ENCODE measurements at regions not wholly inside any gene's neighbourhood (a gene's known extent, or its start where the extent isn't known, plus 50 kb on each side); places are given as distances from the start of the nearest gene placed in this dataset.

GRCh38 chr18:57943723-57944122 is 100.3 kb upstream of the NEDD4L start:
- H3K4me2 ChIP-seq, result no peak overlapping the region
- DNase-seq (ENCODE audit: low spot score), result no peak
- ATAC-seq, result no peak

More at GRCh38 chr18:57943723-57944122, 100.3 kb upstream of the NEDD4L start:
- Histone ChIP-seq H3K4me1 (ENCODE audit: insufficient read depth) (peaks cover 8% of the 10 kb centered on the region; the same call in 1 of the 2 replicates), H3K36me3 (ENCODE audit: insufficient read depth) (no peaks in the 10 kb centered on the region), H4K20me1 (replicated peaks; ENCODE audit: insufficient read depth) (no peaks in the 10 kb centered on the region), H3K79me2 (replicated peaks; ENCODE audit: insufficient read depth) (no peaks in the 10 kb centered on the region), H2AFZ (no peak overlapping the region), H3K4me3 (no peak overlapping the region), H3F3A (replicated peaks; ENCODE audit: low read depth) (no peaks in the 10 kb centered on the region), H3K27ac (ENCODE audit: low read depth) (no peak overlapping the region), H3K9me2 (ENCODE audit: insufficient read depth) (no peaks in the 10 kb centered on the region), H3K27me3 (ENCODE audit: insufficient read depth) (no peaks in the 10 kb centered on the region)
- no peak overlapping the region for H3K27ac Mint-ChIP-seq
- H3K4me3 Mint-ChIP-seq, result no peak overlapping the region
- TF ChIP-seq ZNF331 (CRISPR knock-in tag; IDR thresholded peaks at IDR 0.05; ENCODE audit: low read depth) (no peak), REST (IDR thresholded peaks at IDR 0.05; ENCODE audit: unreplicated experiment) (no peak), POLR2AphosphoS5 (IDR thresholded peaks at IDR 0.05; ENCODE audit: low read depth) (no peak), STAT1 (IDR thresholded peaks at IDR 0.05; ENCODE audit: unreplicated experiment) (no peak), CREB1 (CRISPR knock-in tag; IDR thresholded peaks at IDR 0.05; ENCODE audit: low read depth) (no peak), EZH2phosphoT487 (IDR thresholded peaks at IDR 0.05; ENCODE audit: unreplicated experiment) (no peak), CTCF (conservative IDR thresholded peaks at IDR 0.05; ENCODE audit: low read depth in 2 of 2) (no peak), ZNF114 (CRISPR knock-in tag; IDR thresholded peaks at IDR 0.05) (no peak), ZNF462 (CRISPR knock-in tag; IDR thresholded peaks at IDR 0.05) (no peak), EZH2 (IDR thresholded peaks at IDR 0.05; ENCODE audit: low read depth, unreplicated experiment) (no peak), NANOG (IDR thresholded peaks at IDR 0.05; ENCODE audit: borderline replicate concordance) (no peak), ETS1 (IDR thresholded peaks at IDR 0.05) (no peak), JUNB (IDR thresholded peaks at IDR 0.05; ENCODE audit: unreplicated experiment) (no peak)
- H3K9me3 Mint-ChIP-seq, result no peaks in the 10 kb centered on the region
- H3K36me3 Mint-ChIP-seq (ENCODE audit: low read depth), result no peaks in the 10 kb centered on the region
- peaks cover 20% of the 10 kb centered on the region for H3K4me1 Mint-ChIP-seq
- H3K27me3 Mint-ChIP-seq (ENCODE audit: insufficient read depth, low read depth, poor library complexity), result no peaks in the 10 kb centered on the region
